AG04450 (cell line): ENCODE measurements at regions not wholly inside any gene's neighbourhood (a gene's known extent, or its start where the extent isn't known, plus 50 kb on each side); places are given as distances from the start of the nearest gene placed in this dataset.

Source experiments
- CTCF ChIA-PET: fragments of 300-600, 350-600 bp; formaldehyde crosslinking; extraction: SDS; loops from one replicate; lab custom pipeline; 2022; ENCODE audit warnings: antibody characterized with exemption, inconsistent platforms; lab: Charles Lee
- POLR2A ChIA-PET: fragments of 350-600 bp; formaldehyde crosslinking; extraction: SDS; loops from one replicate; lab custom pipeline; 2021; ENCODE audit warnings: antibody characterized with exemption, inconsistent platforms; lab: Yijun Ruan, JAX
- DNase-seq: peaks from one replicate; pipeline ENCODE4 v3.0.0-alpha.2; 2011; ENCODE audit warnings: low read depth, low spot score
- H3K27ac ChIP-seq: one replicate; pipeline ENCODE4 v1.5.1; 2012; ENCODE audit warnings: low read depth, low read length, control low read depth
- H3K27me3 ChIP-seq: one replicate; pipeline ENCODE4 v1.6.0; 2012; ENCODE audit warnings: low read length; ENCODE audit not compliant: control insufficient read depth, insufficient read depth
- H3K4me3 ChIP-seq: 2 replicates; pipeline ENCODE4 v1.5.1; 2011; ENCODE audit warnings: mild to moderate bottlenecking, low read depth, low read length, control low read depth
- H3K9me3 ChIP-seq: 2 replicates; pipeline ENCODE4 v1.5.1; 2012; ENCODE audit warnings: low read length; ENCODE audit not compliant: control insufficient read depth, insufficient read depth
- CTCF ChIP-seq: IDR thresholded peaks from 2 replicates; pipeline ENCODE4 v1.5.1; 2011; ENCODE audit warnings: low read depth, low read length, control low read depth, inconsistent platforms

GRCh38 chr12:66877925-66878324 lies 199.0 kb upstream of the GRIP1 start:
- Histone ChIP-seq H3K27me3 (no peaks in the 10 kb centered on the region), H3K27ac (no peak overlapping the region), H3K4me3 (no peak overlapping the region), H3K9me3 (no peaks in the 10 kb centered on the region)
- POLR2A ChIA-PET, result no interaction called here
- CTCF ChIA-PET, result no interaction called here
- no peak for TF ChIP-seq CTCF
- DNase-seq, result no peak

- POLR2A ChIA-PET, result no interaction called here
Measured at GRCh38 chr12:66879409-66879808, 200.5 kb upstream of the GRIP1 start.

GRCh38 chr12:66881386-66881785 lies 202.5 kb upstream of the GRIP1 start:
- Histone ChIP-seq H3K4me3 (no peak overlapping the region), H3K27me3 (no peaks in the 10 kb centered on the region), H3K27ac (no peak overlapping the region), H3K9me3 (no peaks in the 10 kb centered on the region)
- CTCF ChIA-PET, result interaction anchor here (0.7 kb wide), 1 partner anchor 20 kb away, joined by 3 read pairs; no protein-coding TSS in a partner anchor
- no peak for TF ChIP-seq CTCF
- no peak for DNase-seq
- POLR2A ChIA-PET, result no interaction called here

More at GRCh38 chr12:66879409-66879808, 200.5 kb upstream of the GRIP1 start:
- no peak overlapping the region for H3K4me3 ChIP-seq
- H3K9me3 ChIP-seq, result no peaks in the 10 kb centered on the region
- DNase-seq, result no peak
- CTCF ChIA-PET, result no interaction called here
- H3K27ac ChIP-seq, result no peak overlapping the region
- TF ChIP-seq CTCF, result no peak
- H3K27me3 ChIP-seq, result no peaks in the 10 kb centered on the region

- no peak for TF ChIP-seq CTCF
- CTCF ChIA-PET, result no interaction called here
- no peak overlapping the region for H3K27ac ChIP-seq
Measured at GRCh38 chr12:66884091-66884490, 205.2 kb upstream of the GRIP1 start.

GRCh38 chr12:66885115-66885875 lies 206.4 kb upstream of the GRIP1 start:
- POLR2A ChIA-PET, result no interaction called here
- no peak for TF ChIP-seq CTCF
- no peak overlapping the region for H3K4me3 ChIP-seq
- H3K27me3 ChIP-seq, result no peaks in the 10 kb centered on the region
- no peak overlapping the region for H3K27ac ChIP-seq
- H3K9me3 ChIP-seq, result no peaks in the 10 kb centered on the region
- CTCF ChIA-PET, result no interaction called here
- DNase-seq, result no peak

More at GRCh38 chr12:66884091-66884490, 205.2 kb upstream of the GRIP1 start:
- H3K9me3 ChIP-seq, result no peaks in the 10 kb centered on the region
- POLR2A ChIA-PET, result no interaction called here
- DNase-seq, result no peak
- H3K27me3 ChIP-seq, result no peaks in the 10 kb centered on the region
- no peak overlapping the region for H3K4me3 ChIP-seq
